Activated T-helper 9 cell treated with anti-CD3 and anti-CD28 coated beads, Interleukin-2, amount 50 U/mL, for 16 hours (primary cell): ENCODE measurements at regions not wholly inside any gene's neighbourhood (a gene's known extent, or its start where the extent isn't known, plus 50 kb on each side); places are given as distances from the start of the nearest gene placed in this dataset.
"Not testable (repeated sequence)": the region's sequence is repeated elsewhere in the genome, so short reads cannot be mapped to it uniquely, and the experiment has no call there.

Source experiments
- DNase-seq: peaks from one replicate; pipeline ENCODE4 v3.0.0-alpha.2; 2020; ENCODE audit warnings: low read depth

GRCh38 chr12:68984796-68985573 is 52.0 kb upstream of the CPM start:
- no peak for DNase-seq

- DNase-seq: not testable (repeated sequence)
Observed at GRCh38 chr12:68997526-68997925, 64.6 kb upstream of the CPM start.

- no peak for DNase-seq
Observed at GRCh38 chr12:68998041-68998440, 65.1 kb upstream of the CPM start.

GRCh38 chr12:69000074-69000473 is 67.1 kb upstream of the CPM start:
- no peak for DNase-seq

- no peak for DNase-seq
Observed at GRCh38 chr12:69000540-69001243, 67.7 kb upstream of the CPM start.

GRCh38 chr12:69001251-69001650 is 68.3 kb upstream of the CPM start:
- no peak for DNase-seq

GRCh38 chr12:69002969-69003368 is 70.0 kb upstream of the CPM start:
- DNase-seq: no peak

GRCh38 chr12:69003991-69004390 is 71.0 kb upstream of the CPM start:
- no peak for DNase-seq

GRCh38 chr12:69007101-69007854 is 74.3 kb upstream of the CPM start:
- DNase-seq: no peak

GRCh38 chr12:69007855-69008351 is 74.9 kb upstream of the CPM start:
- DNase-seq: no peak

GRCh38 chr12:69008520-69008919 is 75.5 kb upstream of the CPM start:
- DNase-seq: no peak

GRCh38 chr12:69014047-69014446 is 81.1 kb upstream of the CPM start:
- DNase-seq: no peak

GRCh38 chr12:69015017-69015416 is 82.0 kb upstream of the CPM start:
- DNase-seq: no peak

GRCh38 chr12:69015831-69016230 is 82.9 kb upstream of the CPM start:
- DNase-seq: no peak

- DNase-seq: no peak
Observed at GRCh38 chr12:69019082-69019481, 86.1 kb upstream of the CPM start.

- no peak for DNase-seq
Observed at GRCh38 chr12:69019910-69020309, 86.9 kb upstream of the CPM start.

GRCh38 chr12:69022674-69023073 is 89.7 kb upstream of the CPM start:
- no peak for DNase-seq

GRCh38 chr12:69023840-69024239 is 90.9 kb upstream of the CPM start:
- no peak for DNase-seq

GRCh38 chr12:69024413-69024812 is 91.4 kb upstream of the CPM start:
- DNase-seq: no peak

- no peak for DNase-seq
Observed at GRCh38 chr12:69024907-69025306, 91.9 kb upstream of the CPM start.

- DNase-seq: no peak
Observed at GRCh38 chr12:69026336-69026735, 93.4 kb upstream of the CPM start.

GRCh38 chr12:69027411-69027881 is 94.5 kb upstream of the CPM start:
- DNase-seq: no peak
